Spinal cord (tissue), 9 donors: ENCODE measurements at regions not wholly inside any gene's neighbourhood (a gene's known extent, or its start where the extent isn't known, plus 50 kb on each side); places are given as distances from the start of the nearest gene placed in this dataset.
"Not testable (repeated sequence)": the region's sequence is repeated elsewhere in the genome, so short reads cannot be mapped to it uniquely, and the experiment has no call there.

ENCODE experiments used
- DNase-seq, 6 donors: peaks; one replicate each; pipeline versions ENCODE4 v3.0.0 to v3.0.0-alpha.2; 2013 to 2015; ENCODE audit warnings: low spot score in 6 of 6, low read depth in 4 of 6
- H3K27ac ChIP-seq: one replicate; pipeline ENCODE4 v1.5.1; 2013; ENCODE audit warnings: low read depth, low read length, control low read depth
- H3K27me3 ChIP-seq: one replicate; pipeline ENCODE4 v1.6.1; 2013; ENCODE audit warnings: low read length; ENCODE audit not compliant: control insufficient read depth, insufficient read depth
- H3K36me3 ChIP-seq: one replicate; pipeline ENCODE4 v1.6.1; 2013; ENCODE audit warnings: low read length; ENCODE audit not compliant: control insufficient read depth, insufficient read depth
- H3K4me1 ChIP-seq: one replicate; pipeline ENCODE4 v1.6.1; 2013; ENCODE audit warnings: low read length; ENCODE audit not compliant: control insufficient read depth, insufficient read depth
- H3K4me3 ChIP-seq: one replicate; pipeline ENCODE4 v1.5.1; 2013; ENCODE audit warnings: low read depth, low read length, control low read depth
- H3K9me3 ChIP-seq: one replicate; pipeline ENCODE4 v1.6.1; 2013; ENCODE audit warnings: low read length; ENCODE audit not compliant: control insufficient read depth, insufficient read depth
- WGBS: methylation state at CpG from one replicate; pipeline ENCODE4 v1.1.5; 2013; ENCODE audit warnings: missing lambda C conversion rate; ENCODE audit not compliant: insufficient coverage; 5-methylcytosine and 5-hydroxymethylcytosine counted together
- donor health status: healthy.

DNA sequence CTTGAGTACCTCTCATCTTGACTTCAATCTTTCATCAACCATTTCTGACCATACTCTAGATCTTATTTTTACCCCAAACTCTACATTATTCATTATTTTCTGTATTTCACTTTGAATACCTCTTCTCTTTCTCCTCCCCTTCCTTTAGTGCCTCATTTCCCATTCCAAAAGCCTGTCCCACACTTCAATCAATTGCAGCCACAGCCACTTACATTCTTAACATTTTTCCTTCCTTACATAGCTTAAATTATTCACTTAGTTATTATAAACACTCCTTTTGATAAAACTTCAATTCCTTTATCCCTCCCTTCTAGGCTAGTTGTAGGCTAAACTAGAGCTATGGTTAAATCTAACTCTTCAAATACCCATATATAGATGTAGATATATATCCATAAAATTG lies 344.0 kb downstream of the PRR16 start:
- no peaks in the 10 kb centered on the region for H3K4me1 ChIP-seq
- DNase-seq: no peak
- no peak overlapping the region for H3K27ac ChIP-seq
- H3K4me3 ChIP-seq: no peak overlapping the region
- peaks cover 1% of the 10 kb centered on the region for H3K9me3 ChIP-seq
- no peaks in the 10 kb centered on the region for H3K27me3 ChIP-seq
- no peaks in the 10 kb centered on the region for H3K36me3 ChIP-seq

DNA sequence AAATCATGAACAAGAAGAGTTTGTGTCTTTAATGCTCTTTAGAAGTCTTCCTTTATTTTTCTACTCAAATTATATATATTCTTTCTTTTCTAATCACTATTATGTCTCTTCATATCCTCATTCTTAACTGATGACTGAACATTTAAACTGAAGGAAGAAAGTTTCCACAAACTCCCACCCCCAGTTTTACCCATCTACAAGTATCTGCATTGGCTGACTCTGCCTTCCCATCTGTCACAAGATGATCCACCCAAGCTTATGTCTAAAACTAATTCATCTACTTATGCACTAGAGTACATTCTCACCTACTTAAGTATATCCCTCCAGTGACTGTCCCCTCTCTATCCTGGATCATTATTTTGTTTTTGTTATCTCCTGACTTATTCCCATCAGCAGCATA lies 344.5 kb downstream of the PRR16 start:
- H3K36me3 ChIP-seq: no peaks in the 10 kb centered on the region
- DNase-seq: no peak

DNA sequence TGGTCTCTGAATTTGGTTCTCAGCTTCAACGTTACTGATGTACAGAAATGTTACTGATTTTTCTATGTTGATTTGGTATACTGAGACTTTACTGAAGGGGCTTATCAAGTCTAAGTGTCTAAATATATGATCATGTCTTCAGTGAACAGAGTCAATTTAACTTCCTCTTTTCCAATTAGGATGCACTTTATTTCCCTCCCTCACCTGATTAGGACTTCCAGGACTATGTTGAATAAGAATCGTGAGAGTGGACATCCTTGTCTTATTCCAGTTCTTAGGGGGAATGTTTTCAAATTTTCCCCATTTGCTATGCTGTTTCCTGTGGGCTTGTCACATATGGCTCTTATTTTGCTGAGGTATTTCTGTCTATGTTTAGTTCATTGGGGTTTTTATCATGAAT lies 349.5 kb downstream of the PRR16 start:
- Histone ChIP-seq H3K27ac (no peak overlapping the region), H3K4me1 (no peaks in the 10 kb centered on the region), H3K4me3 (no peak overlapping the region), H3K9me3 (peaks cover 3% of the 10 kb centered on the region), H3K27me3 (no peaks in the 10 kb centered on the region), H3K36me3 (no peaks in the 10 kb centered on the region)
- WGBS: 80% methylated on average over 1 of the region's 2 CpGs
- no peak for DNase-seq

More for the DNA sequence above, 344.5 kb downstream of the PRR16 start:
- H3K4me1 ChIP-seq: no peaks in the 10 kb centered on the region
- H3K4me3 ChIP-seq: no peak overlapping the region
- peaks cover 1% of the 10 kb centered on the region for H3K9me3 ChIP-seq
- H3K27me3 ChIP-seq: no peaks in the 10 kb centered on the region
- H3K27ac ChIP-seq: no peak overlapping the region

GRCh38 chr5:120817044-120817985 lies 353.2 kb downstream of the PRR16 start:
- Histone ChIP-seq H3K9me3 (peaks cover 1% of the 10 kb centered on the region), H3K27me3 (no peaks in the 10 kb centered on the region), H3K4me1 (no peaks in the 10 kb centered on the region), H3K4me3 (no peak overlapping the region), H3K36me3 (no peaks in the 10 kb centered on the region), H3K27ac (no peak overlapping the region)
- DNase-seq: no peak
- 99% methylated on average over 10 of the region's 12 CpGs for WGBS

DNA sequence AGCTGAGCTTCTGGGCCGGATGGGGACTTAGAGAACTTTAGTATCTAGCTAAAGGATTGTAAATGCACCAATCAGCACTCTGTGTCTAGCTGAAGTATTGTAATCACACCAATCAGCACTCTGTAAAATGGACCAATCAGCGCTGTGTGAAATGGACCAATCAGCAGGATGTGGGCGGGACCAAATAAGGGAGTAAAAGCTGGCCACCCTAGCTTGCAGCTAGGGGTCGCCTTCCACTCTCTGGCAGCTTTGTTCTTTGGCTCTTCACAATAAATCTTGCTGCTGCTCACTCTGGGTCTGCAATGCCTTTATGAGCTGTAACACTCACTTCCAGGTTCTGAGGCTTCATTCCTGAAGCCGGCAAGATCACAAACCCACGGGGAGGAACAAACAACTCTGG lies 354.0 kb downstream of the PRR16 start:
- Histone ChIP-seq H3K27me3 (no peaks in the 10 kb centered on the region), H3K9me3 (peaks cover 1% of the 10 kb centered on the region), H3K4me3 (no peak overlapping the region), H3K27ac (no peak overlapping the region), H3K36me3 (no peaks in the 10 kb centered on the region), H3K4me1 (no peaks in the 10 kb centered on the region)
- 93% methylated on average over 5 of the region's 6 CpGs for WGBS
- no peak for DNase-seq

- H3K27ac ChIP-seq: no peak overlapping the region
- DNase-seq: no peak
- H3K4me1 ChIP-seq: no peaks in the 10 kb centered on the region
- H3K36me3 ChIP-seq: no peaks in the 10 kb centered on the region
- H3K27me3 ChIP-seq: no peaks in the 10 kb centered on the region
- WGBS: no CpG with 5 or more reads among the region's 1 CpG
- H3K4me3 ChIP-seq: no peak overlapping the region
- no peaks in the 10 kb centered on the region for H3K9me3 ChIP-seq
These were observed 359.2 kb downstream of the PRR16 start for GRCh38 chr5:120823328-120823727.

- DNase-seq, H3K4me3 ChIP-seq, H3K9me3 ChIP-seq, H3K27me3 ChIP-seq, H3K4me1 ChIP-seq, H3K36me3 ChIP-seq, H3K27ac ChIP-seq: not testable (repeated sequence)
- WGBS: 92% methylated on average over 10 of the region's 13 CpGs
These were observed 367.5 kb downstream of the PRR16 start for GRCh38 chr5:120831646-120832045.

DNA sequence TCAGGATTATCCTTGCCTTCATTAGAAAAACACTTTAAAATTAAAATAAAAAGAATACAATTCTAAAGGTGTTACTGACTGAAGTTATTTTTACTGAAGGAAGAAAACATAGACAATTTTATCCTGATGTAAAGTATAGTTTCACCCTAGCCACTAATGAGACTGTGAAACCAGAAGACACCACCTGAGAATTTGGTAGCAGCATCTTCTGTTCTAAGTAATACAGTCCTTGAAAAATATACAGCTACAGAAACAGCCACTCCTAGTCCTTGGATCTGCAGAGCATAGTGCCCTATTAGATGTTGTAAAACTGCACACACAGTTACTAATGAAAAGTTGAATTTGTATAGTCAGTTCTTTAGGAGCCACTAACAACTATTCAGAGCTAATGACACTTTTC lies 377.7 kb downstream of the PRR16 start:
- no peaks in the 10 kb centered on the region for H3K27me3 ChIP-seq
- no peaks in the 10 kb centered on the region for H3K4me1 ChIP-seq
- H3K36me3 ChIP-seq: no peaks in the 10 kb centered on the region
- no peak for DNase-seq
- no peak overlapping the region for H3K27ac ChIP-seq
- no peak overlapping the region for H3K4me3 ChIP-seq
- no peaks in the 10 kb centered on the region for H3K9me3 ChIP-seq

DNA sequence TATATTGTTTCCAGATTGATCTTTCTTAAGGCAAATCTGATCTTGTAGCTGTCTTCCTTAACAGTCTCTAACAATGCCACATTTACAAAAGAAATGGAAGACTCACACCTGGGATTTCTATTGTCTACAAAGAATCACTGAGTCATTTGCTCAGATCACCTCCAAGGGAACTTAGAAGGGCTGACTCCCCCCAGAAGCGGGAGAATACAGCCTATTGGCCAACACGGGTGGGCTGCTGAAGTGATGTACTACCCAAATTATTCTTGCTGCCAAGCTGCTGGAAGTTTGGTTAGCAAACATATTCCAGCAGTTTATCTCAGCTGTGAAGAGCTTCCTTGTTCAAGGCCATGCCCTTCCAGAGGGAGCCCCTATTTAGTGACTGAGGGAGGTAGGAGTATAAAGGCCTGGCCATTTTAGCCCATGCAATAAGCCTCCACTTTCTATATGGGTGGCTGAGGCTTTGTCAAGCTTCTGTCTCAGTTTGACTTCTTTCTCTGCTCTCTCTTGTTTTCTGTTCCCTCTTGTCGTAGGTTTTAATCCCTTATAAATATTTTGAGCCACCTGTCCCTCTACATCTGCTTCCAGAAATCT lies 379.4 kb downstream of the PRR16 start:
- Histone ChIP-seq H3K4me1 (no peaks in the 10 kb centered on the region), H3K9me3 (no peaks in the 10 kb centered on the region), H3K36me3 (no peaks in the 10 kb centered on the region), H3K27ac (no peak overlapping the region), H3K4me3 (no peak overlapping the region), H3K27me3 (no peaks in the 10 kb centered on the region)
- DNase-seq: no peak
- 14% methylated on average over 1 of the region's 3 CpGs for WGBS

DNA sequence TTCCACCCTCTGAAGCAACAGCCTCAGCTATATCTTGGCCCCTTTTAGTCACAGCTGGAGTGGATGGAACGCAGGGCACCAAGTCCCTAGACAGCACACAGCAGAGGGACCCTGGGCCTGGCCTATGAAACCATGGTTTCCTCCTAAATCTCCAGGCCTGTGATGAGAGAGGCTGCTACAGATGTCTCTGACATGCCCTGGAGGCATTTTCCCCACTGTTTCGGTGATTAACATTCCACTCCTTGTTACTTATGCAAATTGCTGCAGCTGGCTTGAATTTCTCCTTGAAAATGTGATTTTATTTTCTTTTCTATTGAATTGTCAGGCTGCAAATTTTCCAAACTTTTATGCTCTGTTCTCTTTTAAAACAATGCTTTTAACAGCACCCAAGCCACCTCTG lies 384.8 kb downstream of the PRR16 start:
- Histone ChIP-seq H3K9me3 (no peaks in the 10 kb centered on the region), H3K4me3 (no peak overlapping the region), H3K27me3 (no peaks in the 10 kb centered on the region), H3K27ac (no peak overlapping the region), H3K4me1 (no peaks in the 10 kb centered on the region), H3K36me3 (no peaks in the 10 kb centered on the region)
- 88% methylated on average over 1 of the region's 2 CpGs for WGBS
- DNase-seq: no peak
